ENCODE measurements at regions not wholly inside any gene's neighbourhood (a gene's known extent, or its start where the extent isn't known, plus 50 kb on each side); places are given as distances from the start of the nearest gene placed in this dataset.

GRCh38 chr12:124406043-124406442 is 111.2 kb downstream of the RFLNA start:
- DNase-seq, result no peak

- no peak for DNase-seq
Measured at GRCh38 chr12:124405592-124405991, 110.7 kb downstream of the RFLNA start.

- no peak for DNase-seq
Measured at GRCh38 chr12:124405151-124405550, 110.3 kb downstream of the RFLNA start.

- no peak for DNase-seq
Measured at GRCh38 chr12:124404162-124404784, 109.4 kb downstream of the RFLNA start.

GRCh38 chr12:124403273-124403672 is 108.4 kb downstream of the RFLNA start:
- DNase-seq, result no peak

GRCh38 chr12:124402248-124403066 is 107.6 kb downstream of the RFLNA start:
- no peak for DNase-seq

- DNase-seq, result no peak
Measured at GRCh38 chr12:124401704-124402221, 106.9 kb downstream of the RFLNA start.

- DNase-seq, result no peak
Measured at GRCh38 chr12:124400124-124400523, 105.2 kb downstream of the RFLNA start.

- DNase-seq, result peak; percentile 16
Measured at GRCh38 chr12:124399622-124400021, 104.7 kb downstream of the RFLNA start.

- no peak for DNase-seq
Measured at GRCh38 chr12:124398578-124399227, 103.8 kb downstream of the RFLNA start.

GRCh38 chr12:124397807-124398577 is 103.1 kb downstream of the RFLNA start:
- no peak for DNase-seq

GRCh38 chr12:124397399-124397679 is 102.4 kb downstream of the RFLNA start:
- DNase-seq, result no peak

GRCh38 chr12:124396544-124397398 is 101.9 kb downstream of the RFLNA start:
- no peak for DNase-seq

GRCh38 chr12:124395986-124396385 is 101.1 kb downstream of the RFLNA start:
- DNase-seq, result no peak

- no peak for DNase-seq
Measured at GRCh38 chr12:124395284-124395752, 100.4 kb downstream of the RFLNA start.

- DNase-seq, result no peak
Measured at GRCh38 chr12:124394462-124395128, 99.7 kb downstream of the RFLNA start.

GRCh38 chr12:124393831-124394230 is 98.9 kb downstream of the RFLNA start:
- no peak for DNase-seq

- no peak for DNase-seq
Measured at GRCh38 chr12:124393414-124393790, 98.5 kb downstream of the RFLNA start.

- no peak for DNase-seq
Measured at GRCh38 chr12:124392667-124393413, 97.9 kb downstream of the RFLNA start.

- no peak for DNase-seq
Measured at GRCh38 chr12:124392271-124392666, 97.4 kb downstream of the RFLNA start.

Data from activated CD4-positive, alpha-beta T cell treated with anti-CD3 and anti-CD28 coated beads, Interleukin-2, amount 50 U/mL, for 1 hour (primary cell).